Stimulated activated naive B cell treated with anti-CD40 and anti-IgM and Interleukin-4, amounts not matched to agents 10 μg/mL and 1 μg/mL and 100 μg/mL, for 72 hours (primary cell): ENCODE measurements at regions not wholly inside any gene's neighbourhood (a gene's known extent, or its start where the extent isn't known, plus 50 kb on each side); places are given as distances from the start of the nearest gene placed in this dataset.
"Not testable (repeated sequence)": the region's sequence is repeated elsewhere in the genome, so short reads cannot be mapped to it uniquely, and the experiment has no call there.

ENCODE experiments used
- ATAC-seq, 2 donors: fragments of 150-1000 bp; cut with Tn5 transposase; replicated peaks; 2 replicates each; pipeline ENCODE4 v1.10.0; 2021; ENCODE audit warnings: moderate library complexity in 1 of 2
- DNase-seq: peaks from one replicate; pipeline ENCODE4 v3.0.0; 2021
- H3K27ac Mint-ChIP-seq: one replicate; pipeline ENCODE4 v1.8.0; 2022; ENCODE audit warnings: mild to moderate bottlenecking, mixed read lengths
- H3K27me3 Mint-ChIP-seq, 2 donors: one replicate each; pipeline ENCODE4 v1.8.0; 2022; ENCODE audit warnings: mixed read lengths in 2 of 2
- H3K36me3 Mint-ChIP-seq, 2 donors: one replicate each; pipeline ENCODE4 v1.8.0; 2022; ENCODE audit warnings: mixed read lengths in 2 of 2, mild to moderate bottlenecking in 1 of 2
- H3K4me1 Mint-ChIP-seq, 2 donors: one replicate each; pipeline ENCODE4 v1.8.0; 2022; ENCODE audit warnings: mixed read lengths in 2 of 2, mild to moderate bottlenecking in 1 of 2
- H3K4me3 Mint-ChIP-seq, 2 donors: one replicate each; pipeline ENCODE4 v1.8.0; 2022; ENCODE audit warnings: mild to moderate bottlenecking in 2 of 2, mixed read lengths in 2 of 2, moderate library complexity in 1 of 2
- H3K9me3 Mint-ChIP-seq, 2 donors: one replicate each; pipeline ENCODE4 v1.8.0; 2022; ENCODE audit warnings: mixed read lengths in 2 of 2, mild to moderate bottlenecking in 1 of 2

DNA sequence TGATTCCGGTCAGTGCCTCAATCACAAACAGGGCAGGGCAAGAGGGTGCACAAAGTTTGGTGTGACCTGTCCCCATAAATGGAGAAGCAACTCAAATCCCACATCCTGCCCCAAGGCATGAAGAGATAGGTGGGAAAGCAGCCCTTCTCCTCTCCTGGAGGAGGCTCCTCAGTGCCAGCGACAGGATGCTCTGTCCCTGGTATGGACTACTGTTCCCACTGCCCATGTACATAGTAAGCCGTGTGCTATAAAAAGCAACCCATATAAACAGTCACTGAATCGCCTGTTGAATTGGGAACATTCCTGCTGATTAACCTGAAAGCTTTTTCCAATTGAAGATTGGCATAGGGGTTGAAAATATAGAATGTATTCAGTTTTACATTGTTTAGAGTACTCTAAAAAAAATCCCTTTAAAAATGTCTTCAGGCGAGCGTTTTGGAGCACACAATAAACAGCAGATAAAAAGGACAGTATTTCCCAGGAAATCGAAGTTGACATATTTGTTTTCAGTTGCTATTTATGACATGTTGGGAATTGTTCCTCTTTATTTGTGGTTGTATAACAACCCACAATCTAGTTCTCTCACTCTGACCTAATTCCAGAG is 513.9 kb downstream of the DIRAS2 start:
- H3K36me3 Mint-ChIP-seq, result peaks cover 5 to 6% of the 10 kb centered on the region in 2 donors
- peaks cover 3 to 4% of the 10 kb centered on the region in 2 donors for H3K9me3 Mint-ChIP-seq
- H3K27ac Mint-ChIP-seq, result no peak overlapping the region
- ATAC-seq, result no peak
- DNase-seq, result no peak
- H3K4me1 Mint-ChIP-seq, result no peaks in the 10 kb centered on the region
- peaks cover 12 to 27% of the 10 kb centered on the region in 2 donors for H3K27me3 Mint-ChIP-seq
- no peak overlapping the region for H3K4me3 Mint-ChIP-seq

DNA sequence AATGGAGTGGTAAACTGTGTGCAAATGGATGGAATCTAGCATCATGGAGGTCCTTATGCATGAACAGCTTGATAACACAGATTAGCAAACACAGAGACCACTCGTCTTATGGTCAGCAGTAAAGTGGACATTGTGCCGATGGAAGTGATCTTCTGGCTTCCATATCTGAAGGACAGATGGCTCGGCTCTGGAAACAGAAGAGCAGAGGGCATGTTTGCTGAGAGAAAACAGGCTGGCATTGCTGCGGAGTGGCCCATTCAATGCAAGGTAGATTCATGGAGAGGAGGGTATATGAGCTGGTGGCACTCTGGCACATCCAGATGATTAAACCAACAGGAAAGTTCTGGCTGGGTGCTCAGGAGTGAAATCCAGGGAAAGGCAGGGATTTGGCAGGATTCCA is 513.2 kb downstream of the DIRAS2 start:
- ATAC-seq, result no peak

GRCh38 chr9:90131568-90131967 is 511.1 kb downstream of the DIRAS2 start:
- peaks cover 6 to 23% of the 10 kb centered on the region in 2 donors for H3K27me3 Mint-ChIP-seq
- DNase-seq, result no peak
- no peaks in the 10 kb centered on the region for H3K36me3 Mint-ChIP-seq
- no peaks in the 10 kb centered on the region for H3K4me1 Mint-ChIP-seq
- no peak for ATAC-seq
- H3K4me3 Mint-ChIP-seq, result no peak overlapping the region
- H3K9me3 Mint-ChIP-seq, result no peaks in the 10 kb centered on the region
- H3K27ac Mint-ChIP-seq, result no peak overlapping the region

More for the DNA sequence above, 513.2 kb downstream of the DIRAS2 start:
- Mint-ChIP-seq H3K9me3 (no peaks in the 10 kb centered on the region), H3K4me1 (no peaks in the 10 kb centered on the region), H3K27me3 (peaks cover 12 to 27% of the 10 kb centered on the region in 2 donors), H3K36me3 (peaks cover 2% of the 10 kb centered on the region in 2 donors), H3K27ac (no peak overlapping the region), H3K4me3 (no peak overlapping the region)
- DNase-seq, result no peak

DNA sequence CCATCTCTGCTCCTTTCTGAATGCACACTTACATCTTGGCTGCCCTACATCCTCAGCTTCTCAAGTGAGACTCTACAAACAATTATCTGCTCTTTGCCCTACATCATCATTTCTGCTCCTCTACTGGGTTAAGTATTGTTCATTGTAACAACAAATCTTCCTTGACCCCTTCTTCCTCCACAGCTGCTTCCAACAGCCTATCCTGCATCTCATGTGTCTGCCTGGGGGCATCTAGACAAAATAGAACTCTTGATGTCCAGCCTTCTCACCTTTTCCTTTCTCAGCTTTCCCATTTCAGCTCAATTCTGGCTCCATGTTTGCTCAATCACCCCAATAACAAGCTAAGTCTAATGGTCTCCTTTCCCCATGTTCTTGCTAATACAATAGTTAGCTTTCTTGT is 509.8 kb downstream of the DIRAS2 start:
- no peak for DNase-seq
- Mint-ChIP-seq H3K4me1 (no peaks in the 10 kb centered on the region), H3K9me3 (no peaks in the 10 kb centered on the region), H3K4me3 (no peak overlapping the region), H3K27ac (no peak overlapping the region), H3K27me3 (peaks cover 3 to 18% of the 10 kb centered on the region in 2 donors), H3K36me3 (no peaks in the 10 kb centered on the region)
- ATAC-seq, result no peak

DNA sequence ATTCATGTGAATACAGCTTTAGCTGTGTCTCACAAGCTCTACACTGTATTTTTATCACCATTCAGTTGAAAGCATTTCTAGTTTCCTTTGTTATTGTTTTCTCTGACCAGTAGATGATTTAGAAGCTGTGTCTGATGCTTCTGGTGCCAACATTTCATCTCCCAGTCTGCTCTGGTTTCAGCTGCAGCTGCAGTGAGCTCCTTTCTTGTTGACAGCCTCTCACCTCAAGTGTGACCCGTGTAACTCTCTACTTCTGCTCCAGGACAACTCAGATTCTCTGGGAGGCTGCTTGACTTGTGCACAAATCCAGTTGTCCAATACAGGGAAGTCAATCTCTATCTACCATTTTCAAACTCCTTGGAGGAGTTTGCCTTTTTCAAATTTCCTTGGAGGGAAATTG is 504.8 kb downstream of the DIRAS2 start:
- Mint-ChIP-seq H3K27ac (no peak overlapping the region), H3K36me3 (no peaks in the 10 kb centered on the region), H3K4me1 (peaks cover 4 to 10% of the 10 kb centered on the region in 2 donors), H3K9me3 (no peaks in the 10 kb centered on the region), H3K27me3 (peaks cover 15 to 23% of the 10 kb centered on the region in 2 donors), H3K4me3 (no peak overlapping the region)
- DNase-seq, result no peak
- no peak for ATAC-seq

- Mint-ChIP-seq H3K27me3 (peaks cover 15 to 23% of the 10 kb centered on the region in 2 donors), H3K4me1 (peaks cover 4 to 11% of the 10 kb centered on the region in 2 donors), H3K4me3 (no peak overlapping the region), H3K9me3 (no peaks in the 10 kb centered on the region), H3K36me3 (no peaks in the 10 kb centered on the region), H3K27ac (no peak overlapping the region)
- ATAC-seq (no peak), DNase-seq (no peak)
Observed at GRCh38 chr9:90140131-90140818, 502.3 kb downstream of the DIRAS2 start.

DNA sequence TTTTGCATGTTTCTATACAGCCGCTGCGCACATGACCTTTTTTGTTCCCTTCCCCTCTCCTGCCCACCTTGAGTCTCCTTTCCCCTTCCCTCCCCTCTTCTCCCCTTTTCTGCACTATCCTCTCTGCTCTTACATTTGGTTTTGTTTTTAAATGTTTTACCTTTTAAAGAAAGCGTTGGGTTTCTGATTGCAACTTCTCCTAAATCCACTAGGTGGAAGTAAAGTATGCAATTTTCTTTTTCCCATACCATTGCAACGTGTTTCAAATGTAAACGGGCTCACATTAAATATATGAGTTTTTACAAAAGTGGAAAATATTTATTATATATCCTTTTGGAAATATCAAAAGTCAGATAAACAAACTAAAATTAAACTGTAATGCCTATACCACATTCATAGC is 500.9 kb downstream of the DIRAS2 start:
- H3K9me3 Mint-ChIP-seq, result no peaks in the 10 kb centered on the region
- ATAC-seq (no peak), DNase-seq (no peak)
- peaks cover 15 to 23% of the 10 kb centered on the region in 2 donors for H3K27me3 Mint-ChIP-seq
- H3K36me3 Mint-ChIP-seq, result peaks cover 0 to 4% of the 10 kb centered on the region in 2 donors
- no peak overlapping the region for H3K4me3 Mint-ChIP-seq
- no peak overlapping the region for H3K27ac Mint-ChIP-seq
- H3K4me1 Mint-ChIP-seq, result peaks cover 4 to 11% of the 10 kb centered on the region in 2 donors

GRCh38 chr9:90142580-90142979 is 500.0 kb downstream of the DIRAS2 start:
- peak; percentile 15 for DNase-seq
- Mint-ChIP-seq H3K27me3 (peaks cover 19 to 23% of the 10 kb centered on the region in 2 donors), H3K4me3 (no peak overlapping the region), H3K36me3 (peaks cover 0 to 4% of the 10 kb centered on the region in 2 donors), H3K9me3 (peaks cover 0 to 2% of the 10 kb centered on the region in 2 donors), H3K27ac (no peak overlapping the region), H3K4me1 (peaks cover 4 to 11% of the 10 kb centered on the region in 2 donors)
- ATAC-seq, result no peak

GRCh38 chr9:90147426-90147825 is 495.2 kb downstream of the DIRAS2 start:
- ATAC-seq (no peak), DNase-seq (no peak)
- Mint-ChIP-seq H3K4me1 (peaks cover 3 to 5% of the 10 kb centered on the region in 2 donors), H3K4me3 (no peak overlapping the region), H3K36me3 (peaks cover 0 to 4% of the 10 kb centered on the region in 2 donors), H3K27me3 (peaks cover 0 to 4% of the 10 kb centered on the region in 2 donors), H3K9me3 (peaks cover 0 to 3% of the 10 kb centered on the region in 2 donors), H3K27ac (no peak overlapping the region)

DNA sequence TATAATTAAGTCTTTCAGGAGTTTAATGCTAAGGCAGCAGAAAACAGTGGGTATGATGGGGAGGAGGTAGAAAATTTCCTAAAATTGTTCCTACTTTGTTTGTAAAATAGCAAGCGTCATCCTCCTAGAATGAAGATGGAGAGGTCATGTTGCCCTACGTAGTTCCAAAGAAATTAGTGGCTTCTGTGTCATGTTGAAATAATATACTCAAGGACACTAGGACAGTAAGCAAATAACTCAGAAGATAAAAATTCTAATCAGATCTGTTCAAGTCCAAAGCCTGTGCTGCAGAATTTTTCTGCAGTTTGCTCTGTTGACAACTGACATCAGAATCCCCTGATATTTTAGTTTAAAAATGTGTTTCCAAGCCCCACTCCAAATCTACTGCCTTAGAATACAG is 486.3 kb downstream of the DIRAS2 start:
- DNase-seq (no peak), ATAC-seq (no peak)
- Mint-ChIP-seq H3K4me3 (no peak overlapping the region), H3K4me1 (no peaks in the 10 kb centered on the region), H3K9me3 (no peaks in the 10 kb centered on the region), H3K36me3 (no peaks in the 10 kb centered on the region), H3K27ac (no peak overlapping the region), H3K27me3 (no peaks in the 10 kb centered on the region)

- no peaks in the 10 kb centered on the region for H3K9me3 Mint-ChIP-seq
- DNase-seq, result no peak
- H3K4me1 Mint-ChIP-seq, result no peaks in the 10 kb centered on the region
- no peaks in the 10 kb centered on the region for H3K27me3 Mint-ChIP-seq
- no peaks in the 10 kb centered on the region for H3K36me3 Mint-ChIP-seq
- H3K27ac Mint-ChIP-seq, result no peak overlapping the region
- no peak for ATAC-seq
- no peak overlapping the region for H3K4me3 Mint-ChIP-seq
Observed at GRCh38 chr9:90162326-90162725, 480.3 kb downstream of the DIRAS2 start.

DNA sequence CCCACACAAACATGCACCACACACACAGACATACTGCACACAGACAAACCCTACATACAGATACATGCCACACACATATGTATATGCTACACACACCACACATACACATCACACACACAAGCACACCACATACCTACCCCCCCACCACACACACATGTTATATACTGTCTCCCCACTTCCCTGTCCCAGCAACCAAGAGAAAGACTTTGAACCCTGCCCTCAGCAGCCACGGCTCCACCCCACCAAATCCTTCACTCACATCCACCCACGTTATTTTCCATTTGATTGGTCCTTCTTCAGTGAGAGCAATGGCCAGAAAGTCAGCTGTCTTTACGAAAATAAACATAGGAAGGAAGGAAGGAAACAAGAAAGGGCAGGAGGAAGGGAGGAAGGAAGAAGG is 479.8 kb downstream of the DIRAS2 start:
- Mint-ChIP-seq H3K36me3 (no peaks in the 10 kb centered on the region), H3K4me3 (no peak overlapping the region), H3K27ac (no peak overlapping the region), H3K9me3 (no peaks in the 10 kb centered on the region), H3K4me1 (no peaks in the 10 kb centered on the region), H3K27me3 (no peaks in the 10 kb centered on the region)
- ATAC-seq (peak; percentile 33), DNase-seq (no peak)

- Mint-ChIP-seq H3K27ac (no peak overlapping the region), H3K4me3 (no peak overlapping the region), H3K36me3 (no peaks in the 10 kb centered on the region), H3K4me1 (no peaks in the 10 kb centered on the region), H3K9me3 (no peaks in the 10 kb centered on the region), H3K27me3 (no peaks in the 10 kb centered on the region)
- DNase-seq, result no peak
- ATAC-seq, result no peak
Observed at GRCh38 chr9:90165281-90165680, 477.3 kb downstream of the DIRAS2 start.

- H3K9me3 Mint-ChIP-seq, ATAC-seq, H3K4me1 Mint-ChIP-seq, H3K4me3 Mint-ChIP-seq, H3K27me3 Mint-ChIP-seq, H3K36me3 Mint-ChIP-seq, DNase-seq, H3K27ac Mint-ChIP-seq: not testable (repeated sequence)
Observed at GRCh38 chr9:90166374-90166773, 476.2 kb downstream of the DIRAS2 start.

DNA sequence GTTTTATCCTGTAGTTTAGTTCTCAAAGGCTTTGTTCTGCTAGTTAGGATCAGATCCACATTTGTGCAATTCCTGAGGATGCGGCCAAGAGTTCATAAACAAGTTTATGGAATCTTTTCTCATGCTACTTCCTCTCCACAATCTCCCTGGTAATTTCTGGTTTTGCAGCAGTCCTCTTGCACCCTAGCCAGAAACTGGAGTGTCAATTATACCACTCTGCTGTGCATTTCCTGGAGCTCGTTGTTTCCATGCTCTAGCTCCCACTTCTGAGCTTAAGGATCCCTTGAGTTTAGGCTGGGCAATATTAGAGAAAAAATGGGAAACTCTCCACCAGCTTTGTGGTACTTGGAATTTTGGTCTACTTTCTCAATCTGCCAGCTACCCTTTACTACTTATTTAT is 474.7 kb downstream of the DIRAS2 start:
- Mint-ChIP-seq H3K4me1 (no peaks in the 10 kb centered on the region), H3K36me3 (peaks cover 3 to 6% of the 10 kb centered on the region in 2 donors)

More for the DNA sequence above, 474.7 kb downstream of the DIRAS2 start:
- no peak overlapping the region for H3K4me3 Mint-ChIP-seq
- no peaks in the 10 kb centered on the region for H3K27me3 Mint-ChIP-seq
- no peak for DNase-seq
- ATAC-seq, result no peak
- peaks cover 4 to 9% of the 10 kb centered on the region in 2 donors for H3K9me3 Mint-ChIP-seq
- no peak overlapping the region for H3K27ac Mint-ChIP-seq
